Panc1 (cell line): ENCODE measurements at regions not wholly inside any gene's neighbourhood (a gene's known extent, or its start where the extent isn't known, plus 50 kb on each side); places are given as distances from the start of the nearest gene placed in this dataset.

Experiments used
- POLR2AphosphoS5 ChIP-seq: IDR thresholded peaks from 2 replicates; pipeline ENCODE4 v1.6.1; 2012; ENCODE audit warnings: mild to moderate bottlenecking, low read depth, low read length, moderate library complexity
- SIN3A ChIP-seq: IDR thresholded peaks from 2 replicates; pipeline ENCODE4 v1.6.1; 2012; ENCODE audit warnings: low read depth, mild to moderate bottlenecking, low read length, moderate library complexity, borderline replicate concordance; ENCODE audit not compliant: insufficient read depth
- TCF7L2 ChIP-seq: IDR thresholded peaks from 2 replicates; pipeline ENCODE4 v1.6.1; 2011; ENCODE audit warnings: mild to moderate bottlenecking, low read depth, low read length, inconsistent platforms
- TF ChIP-seq, protein P1 (sequence below): fragments of 450-650 bp; IDR thresholded peaks from 2 replicates; pipeline ENCODE4 v1.5.1; 2017; ENCODE audit warnings: mild to moderate bottlenecking
- TF ChIP-seq, protein P2 (sequence below), 2 experiments: IDR thresholded peaks; 2 replicates each; pipeline ENCODE4 v1.6.1; 2011 to 2012; ENCODE audit warnings: low read depth in 2 of 2, control low read depth in 1 of 2, low read length in 1 of 2, mild to moderate bottlenecking in 1 of 2, moderate library complexity in 1 of 2; ENCODE audit not compliant: insufficient read depth in 1 of 2

DNA sequence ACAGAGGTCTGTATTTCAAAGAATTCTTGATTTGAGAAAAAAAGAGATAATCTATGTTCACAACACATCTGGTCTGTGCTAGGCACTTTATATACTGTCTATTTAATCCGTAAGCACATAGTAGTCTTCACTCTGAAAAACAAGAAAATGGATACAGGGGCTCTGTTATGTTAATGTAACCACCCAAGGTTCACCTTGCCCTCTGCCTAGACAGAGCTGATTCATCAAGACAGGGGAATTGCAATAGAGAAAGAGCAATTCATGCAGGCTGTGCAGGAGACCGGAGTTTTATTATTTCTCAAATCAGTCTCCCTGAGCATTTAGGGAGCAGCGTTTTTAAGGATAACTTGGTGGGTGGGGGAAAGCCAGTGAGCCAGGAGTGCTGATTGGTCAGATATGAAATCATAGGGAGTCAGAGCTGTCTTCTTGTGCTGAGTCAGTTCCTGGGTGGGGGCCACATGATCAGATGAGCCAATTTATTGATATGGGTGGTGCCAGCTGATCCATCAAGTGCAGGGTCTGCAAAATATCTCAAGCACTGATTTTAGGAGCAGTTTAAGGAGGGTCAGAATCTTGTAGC is 92.9 kb upstream of the TNIP3 start:
- TF ChIP-seq, protein P1, sequence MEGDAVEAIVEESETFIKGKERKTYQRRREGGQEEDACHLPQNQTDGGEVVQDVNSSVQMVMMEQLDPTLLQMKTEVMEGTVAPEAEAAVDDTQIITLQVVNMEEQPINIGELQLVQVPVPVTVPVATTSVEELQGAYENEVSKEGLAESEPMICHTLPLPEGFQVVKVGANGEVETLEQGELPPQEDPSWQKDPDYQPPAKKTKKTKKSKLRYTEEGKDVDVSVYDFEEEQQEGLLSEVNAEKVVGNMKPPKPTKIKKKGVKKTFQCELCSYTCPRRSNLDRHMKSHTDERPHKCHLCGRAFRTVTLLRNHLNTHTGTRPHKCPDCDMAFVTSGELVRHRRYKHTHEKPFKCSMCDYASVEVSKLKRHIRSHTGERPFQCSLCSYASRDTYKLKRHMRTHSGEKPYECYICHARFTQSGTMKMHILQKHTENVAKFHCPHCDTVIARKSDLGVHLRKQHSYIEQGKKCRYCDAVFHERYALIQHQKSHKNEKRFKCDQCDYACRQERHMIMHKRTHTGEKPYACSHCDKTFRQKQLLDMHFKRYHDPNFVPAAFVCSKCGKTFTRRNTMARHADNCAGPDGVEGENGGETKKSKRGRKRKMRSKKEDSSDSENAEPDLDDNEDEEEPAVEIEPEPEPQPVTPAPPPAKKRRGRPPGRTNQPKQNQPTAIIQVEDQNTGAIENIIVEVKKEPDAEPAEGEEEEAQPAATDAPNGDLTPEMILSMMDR: no peak
- TF ChIP-seq, protein P2, sequence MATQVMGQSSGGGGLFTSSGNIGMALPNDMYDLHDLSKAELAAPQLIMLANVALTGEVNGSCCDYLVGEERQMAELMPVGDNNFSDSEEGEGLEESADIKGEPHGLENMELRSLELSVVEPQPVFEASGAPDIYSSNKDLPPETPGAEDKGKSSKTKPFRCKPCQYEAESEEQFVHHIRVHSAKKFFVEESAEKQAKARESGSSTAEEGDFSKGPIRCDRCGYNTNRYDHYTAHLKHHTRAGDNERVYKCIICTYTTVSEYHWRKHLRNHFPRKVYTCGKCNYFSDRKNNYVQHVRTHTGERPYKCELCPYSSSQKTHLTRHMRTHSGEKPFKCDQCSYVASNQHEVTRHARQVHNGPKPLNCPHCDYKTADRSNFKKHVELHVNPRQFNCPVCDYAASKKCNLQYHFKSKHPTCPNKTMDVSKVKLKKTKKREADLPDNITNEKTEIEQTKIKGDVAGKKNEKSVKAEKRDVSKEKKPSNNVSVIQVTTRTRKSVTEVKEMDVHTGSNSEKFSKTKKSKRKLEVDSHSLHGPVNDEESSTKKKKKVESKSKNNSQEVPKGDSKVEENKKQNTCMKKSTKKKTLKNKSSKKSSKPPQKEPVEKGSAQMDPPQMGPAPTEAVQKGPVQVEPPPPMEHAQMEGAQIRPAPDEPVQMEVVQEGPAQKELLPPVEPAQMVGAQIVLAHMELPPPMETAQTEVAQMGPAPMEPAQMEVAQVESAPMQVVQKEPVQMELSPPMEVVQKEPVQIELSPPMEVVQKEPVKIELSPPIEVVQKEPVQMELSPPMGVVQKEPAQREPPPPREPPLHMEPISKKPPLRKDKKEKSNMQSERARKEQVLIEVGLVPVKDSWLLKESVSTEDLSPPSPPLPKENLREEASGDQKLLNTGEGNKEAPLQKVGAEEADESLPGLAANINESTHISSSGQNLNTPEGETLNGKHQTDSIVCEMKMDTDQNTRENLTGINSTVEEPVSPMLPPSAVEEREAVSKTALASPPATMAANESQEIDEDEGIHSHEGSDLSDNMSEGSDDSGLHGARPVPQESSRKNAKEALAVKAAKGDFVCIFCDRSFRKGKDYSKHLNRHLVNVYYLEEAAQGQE (IDR thresholded peaks at IDR 0.05; ENCODE audit: insufficient read depth in 1 of 2, low read depth in 2 of 2, low read length in 1 of 2): no peak
- TF ChIP-seq POLR2AphosphoS5 (no peak), SIN3A (no peak), TCF7L2 (no peak)
